ENCODE measurements at regions not wholly inside any gene's neighbourhood (a gene's known extent, or its start where the extent isn't known, plus 50 kb on each side); places are given as distances from the start of the nearest gene placed in this dataset.
A peak's percentile ranks its signal among the peaks of the same experiment; 100 is the strongest.
"Not testable (repeated sequence)": the region's sequence is repeated elsewhere in the genome, so short reads cannot be mapped to it uniquely, and the experiment has no call there.

DNA sequence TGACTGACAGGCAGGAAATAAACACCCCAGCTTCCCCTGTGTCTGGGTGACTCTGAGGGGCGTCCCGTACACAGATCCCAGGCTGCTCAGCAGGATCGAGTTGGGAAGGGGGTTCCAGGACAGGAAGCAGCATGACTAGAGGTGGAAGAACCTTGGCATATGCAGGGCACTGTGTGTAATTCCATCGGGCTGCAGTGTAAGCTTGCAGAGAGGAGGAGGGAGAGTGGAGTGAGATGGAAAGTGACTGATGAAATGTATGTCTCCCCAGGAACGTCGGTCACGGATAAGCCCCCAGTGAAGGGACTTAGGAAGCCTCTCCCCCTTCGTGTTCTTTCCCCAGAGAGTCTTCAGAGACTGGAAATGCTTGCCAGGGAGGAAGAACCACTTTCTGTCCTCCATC lies 198.4 kb upstream of the SULF2 start:
- not testable (repeated sequence) for DNase-seq (ENCODE audit: low spot score)

- no peak for DNase-seq (ENCODE audit: low spot score)
Observed at GRCh38 chr20:47982574-47983360, 197.5 kb upstream of the SULF2 start.

DNA sequence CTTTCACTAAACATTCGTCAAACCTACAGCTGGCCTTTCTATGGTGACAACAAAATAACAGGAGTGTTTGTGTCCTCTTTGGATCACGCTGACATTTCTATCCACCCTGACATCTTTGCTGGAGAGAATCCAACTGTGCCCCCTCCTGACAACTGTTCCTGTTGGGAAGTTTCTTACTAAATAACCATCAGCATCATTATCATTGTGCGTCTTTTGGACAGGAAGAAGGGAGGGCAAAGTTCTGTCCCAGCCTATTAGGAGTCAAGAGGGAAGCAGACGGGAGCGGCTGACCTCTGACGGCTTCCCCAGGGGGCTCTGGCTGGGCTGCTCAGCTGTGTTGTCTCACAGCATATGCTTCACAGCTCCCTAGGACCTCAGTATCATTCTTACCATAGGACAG lies 195.9 kb upstream of the SULF2 start:
- no peak for DNase-seq (ENCODE audit: low spot score)

DNA sequence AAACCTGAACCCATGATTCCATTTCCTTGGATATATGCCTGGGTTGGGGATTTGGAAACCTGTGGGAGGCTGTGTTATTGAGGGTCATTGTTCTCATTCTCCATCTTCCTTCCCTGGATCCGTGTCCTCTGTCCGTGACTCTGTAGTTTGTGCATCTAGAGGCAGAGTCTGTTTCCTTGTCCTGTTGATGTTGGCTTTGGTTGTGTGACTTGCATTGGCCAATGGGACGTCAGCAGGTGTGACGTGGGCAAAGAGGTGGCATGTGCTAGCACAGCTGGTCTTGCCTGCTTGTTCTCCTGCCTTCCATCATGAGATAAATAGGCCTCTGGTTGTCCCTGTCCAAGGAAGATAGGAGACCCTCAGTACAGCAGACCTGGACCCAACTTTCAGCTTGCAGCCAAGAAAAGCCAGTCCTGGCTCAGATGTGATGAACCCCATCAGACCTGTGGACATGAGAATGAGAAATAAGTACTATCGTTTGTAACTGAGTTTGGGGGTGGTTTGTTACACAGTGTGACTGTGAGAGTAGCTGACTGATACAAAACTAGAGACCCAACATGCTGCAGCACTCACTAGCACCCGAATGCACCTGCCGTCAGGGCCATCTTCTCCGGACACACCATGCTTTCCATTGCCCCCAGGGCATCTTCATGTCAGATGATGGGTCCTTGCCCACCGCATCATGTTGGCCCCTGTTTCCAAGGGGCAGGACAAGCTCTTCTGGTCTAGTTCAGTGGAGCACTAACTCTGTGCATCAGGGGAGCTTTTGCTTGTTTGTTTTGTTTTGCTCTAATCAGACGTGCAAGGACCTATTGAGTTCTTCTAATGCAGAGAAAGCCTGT lies 195.3 kb upstream of the SULF2 start:
- no peak for DNase-seq (ENCODE audit: low spot score)

DNA sequence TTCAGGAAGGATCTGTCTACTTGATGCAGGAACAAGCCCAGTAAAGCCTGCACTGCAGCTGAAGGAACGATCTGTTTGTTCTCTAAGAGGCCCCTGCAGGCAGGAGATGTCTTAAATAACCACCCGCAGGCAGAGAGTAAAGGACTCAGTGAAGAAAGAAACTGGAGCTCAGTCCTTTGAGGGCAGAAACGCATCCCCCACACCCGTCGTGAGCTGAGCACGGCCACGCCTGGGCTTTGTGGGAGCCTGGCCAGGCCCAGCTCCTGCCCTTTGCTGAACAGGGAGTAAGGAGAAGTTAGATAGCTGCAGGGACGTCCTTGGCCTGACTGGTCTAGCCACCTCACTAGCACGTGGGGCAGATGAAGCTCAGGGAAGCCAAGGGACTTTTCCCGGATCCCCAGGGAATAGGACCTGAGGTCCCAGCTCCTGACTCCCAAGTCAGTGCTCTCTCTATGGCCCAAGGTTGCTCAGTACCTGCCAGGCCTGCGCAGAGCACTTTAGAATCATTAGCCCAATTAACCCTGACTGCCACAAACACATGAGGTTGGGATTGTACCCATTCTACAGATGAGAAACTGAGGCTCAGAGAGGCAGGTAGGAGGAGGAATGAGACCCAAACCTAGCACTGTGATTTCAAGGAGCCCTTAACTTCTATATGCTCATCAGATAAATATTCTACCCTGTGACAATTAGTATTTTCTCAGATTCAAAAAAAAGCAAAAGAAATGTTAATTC lies 194.2 kb upstream of the SULF2 start:
- not testable (repeated sequence) for DNase-seq (ENCODE audit: low spot score)

DNA sequence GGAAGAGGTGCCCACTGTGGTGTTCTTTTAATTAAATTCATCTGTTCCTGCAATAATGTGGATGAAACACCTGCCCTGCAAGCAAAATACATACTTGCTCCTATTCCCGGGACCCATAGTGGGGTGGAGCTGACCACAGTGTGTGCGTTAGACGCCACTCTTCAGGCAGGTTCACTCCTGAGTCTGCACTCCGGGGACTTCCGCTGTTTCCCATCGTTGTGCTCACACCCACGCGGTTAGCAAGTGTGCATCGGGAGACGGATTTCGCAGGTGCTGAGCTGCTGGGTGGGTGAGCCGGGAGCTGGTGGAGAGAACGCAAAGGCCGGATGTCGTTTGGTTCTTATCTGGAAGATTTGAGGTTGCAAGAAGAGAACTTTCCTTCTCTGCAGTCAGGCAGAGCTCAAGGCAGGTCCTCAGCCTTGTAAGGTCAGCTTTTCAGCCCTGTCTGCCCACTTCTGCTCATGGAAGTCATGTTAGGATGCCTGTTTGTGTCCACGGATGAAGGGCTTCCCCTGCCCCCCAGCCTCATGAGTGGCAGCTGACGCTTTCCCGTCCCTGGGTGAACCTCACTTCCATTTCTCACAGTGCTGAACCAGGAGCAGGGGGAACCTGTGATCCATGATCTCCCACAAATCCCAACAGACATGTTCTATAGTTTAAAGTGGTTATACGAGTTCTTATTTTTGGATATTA lies 193.3 kb upstream of the SULF2 start:
- not testable (repeated sequence) for DNase-seq (ENCODE audit: low spot score)

DNA sequence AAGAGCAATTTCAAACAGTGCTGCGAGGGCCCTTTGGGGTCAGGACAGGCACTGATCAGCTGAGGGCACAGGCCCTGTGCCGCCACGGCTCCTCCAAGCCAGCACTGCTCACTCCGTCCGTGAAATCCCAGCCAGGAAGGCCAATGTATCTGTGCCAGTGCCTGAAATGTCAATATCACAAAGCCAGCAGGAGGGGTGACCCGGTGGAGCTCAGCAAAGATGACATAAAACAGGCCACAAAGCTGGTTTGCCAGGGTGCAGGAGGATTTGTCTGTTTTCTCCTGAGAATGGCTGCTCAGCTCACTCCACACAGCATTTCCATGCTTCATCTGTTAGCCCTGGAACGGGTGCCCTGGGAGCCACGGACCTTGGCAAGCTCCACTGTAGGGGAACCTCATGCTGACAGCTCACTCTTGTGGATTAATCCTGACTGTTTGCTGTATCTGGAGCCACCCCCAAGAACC lies 192.5 kb upstream of the SULF2 start:
- DNase-seq (ENCODE audit: low spot score): not testable (repeated sequence)

- not testable (repeated sequence) for DNase-seq (ENCODE audit: low spot score)
Observed at GRCh38 chr20:47977017-47977788, 191.9 kb upstream of the SULF2 start.

DNA sequence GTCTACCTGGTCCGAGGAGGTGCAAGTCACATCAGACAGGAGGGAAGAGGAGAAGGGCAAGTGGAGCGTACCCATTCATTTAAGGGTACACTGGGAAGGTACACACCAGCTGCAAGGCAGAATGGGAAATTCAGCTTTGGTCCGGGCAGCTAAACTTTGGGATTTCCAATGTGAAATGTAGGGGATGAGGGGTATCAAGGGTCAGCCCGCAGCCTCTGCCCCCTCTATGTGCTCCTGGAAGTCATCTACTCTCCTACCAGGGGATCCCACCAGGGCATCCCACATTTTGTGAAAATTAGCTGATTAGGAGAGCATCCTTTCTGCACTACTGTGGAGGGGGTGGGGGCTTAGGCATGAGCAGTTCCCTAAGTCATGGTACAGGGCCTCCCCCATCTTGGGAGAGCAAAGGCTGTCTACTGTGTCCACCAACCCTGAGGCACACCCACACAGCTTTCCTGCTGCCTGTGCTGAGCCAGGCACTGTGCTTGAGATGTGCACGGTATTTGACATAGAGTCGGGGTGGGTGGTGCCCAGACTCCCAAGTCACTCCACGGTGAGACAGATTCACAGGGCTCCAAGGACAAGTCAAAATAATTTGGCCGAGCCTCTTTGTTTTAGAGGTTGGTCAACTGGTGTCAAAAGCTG lies 189.1 kb upstream of the SULF2 start:
- no peak for DNase-seq (ENCODE audit: low spot score)

- DNase-seq (ENCODE audit: low spot score): no peak
Observed at GRCh38 chr20:47973519-47974233, 188.4 kb upstream of the SULF2 start.

DNA sequence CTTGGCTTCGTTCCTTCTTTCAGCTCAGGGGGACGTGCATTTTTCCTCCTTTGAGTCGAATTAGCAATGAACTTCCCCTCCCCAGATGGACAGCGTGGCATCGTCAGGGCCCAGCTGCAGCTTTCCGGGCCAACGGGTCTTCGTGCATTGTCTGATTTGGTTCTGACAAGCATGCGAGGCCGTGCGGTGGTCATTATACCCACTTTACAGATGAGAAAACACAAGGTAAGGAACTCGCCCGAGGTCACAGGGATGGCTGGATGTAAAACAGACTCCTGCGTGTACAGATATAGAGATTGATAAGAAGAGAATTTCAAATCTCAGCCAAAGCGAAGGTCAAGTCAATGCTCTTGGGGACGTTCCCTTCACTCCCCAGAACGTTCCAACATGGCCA lies 187.6 kb upstream of the SULF2 start:
- no peak for DNase-seq (ENCODE audit: low spot score)

GRCh38 chr20:47972297-47972915 lies 187.1 kb upstream of the SULF2 start:
- peak; percentile 24 for DNase-seq (ENCODE audit: low spot score)

GRCh38 chr20:47971058-47971791 lies 185.9 kb upstream of the SULF2 start:
- DNase-seq (ENCODE audit: low spot score): no peak

- DNase-seq (ENCODE audit: low spot score): no peak
Observed at GRCh38 chr20:47970282-47970903, 185.1 kb upstream of the SULF2 start.

DNA sequence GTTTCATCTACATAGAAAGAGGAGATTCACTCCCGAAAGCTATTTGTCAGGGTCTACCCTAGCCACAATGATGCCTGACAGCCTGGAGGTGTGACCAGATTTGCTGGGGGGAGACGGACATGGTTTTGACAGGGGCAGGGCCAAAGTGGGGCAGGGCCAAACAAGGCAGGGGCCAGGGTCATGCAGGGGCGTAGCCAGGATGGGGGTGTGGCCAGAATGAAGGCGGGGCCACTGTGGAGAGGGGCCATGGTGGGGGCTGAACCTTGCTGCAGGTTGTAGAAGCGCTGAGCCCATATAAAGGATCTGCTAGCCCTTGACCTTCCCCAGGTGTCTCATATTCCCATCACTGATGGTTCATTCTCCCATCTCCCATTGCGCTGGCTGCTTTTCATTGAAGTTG lies 184.1 kb upstream of the SULF2 start:
- no peak for DNase-seq (ENCODE audit: low spot score)

- DNase-seq (ENCODE audit: low spot score): no peak
Observed at GRCh38 chr20:47968541-47969310, 183.4 kb upstream of the SULF2 start.

GRCh38 chr20:47964149-47964548 lies 178.9 kb upstream of the SULF2 start:
- no peak for DNase-seq (ENCODE audit: low spot score)
